K562 (cell line): ENCODE measurements at regions not wholly inside any gene's neighbourhood (a gene's known extent, or its start where the extent isn't known, plus 50 kb on each side); places are given as distances from the start of the nearest gene placed in this dataset.

Experiments used
- ATAC-seq: fragments of 200-7000 bp; cut with Tn5 transposase; 3 replicates; pipeline ENCODE4 v1.9.1; 2020; ENCODE audit warnings: moderate library complexity
- BruUV-seq: library from RNA; stranded (reverse); fragments of 400-500 nt; replicated peaks from 2 replicates; lab custom pipeline; 2021; lab: Mats Ljungman, UMichigan
- CTCF ChIA-PET: fragments of 300-600 bp; formaldehyde crosslinking; extraction: SDS; loops from one replicate; lab custom pipeline; 2021; ENCODE audit warnings: low intra/inter-chr PET ratio; lab: Yijun Ruan, JAX
- POLR2A ChIA-PET: fragments of 300-600, 350-650 bp; sonication (Branson Sonifier 250); formaldehyde crosslinking; extraction: SDS; loops from one replicate; lab custom pipeline; 2021; ENCODE audit warnings: antibody characterized with exemption, inconsistent platforms; lab: Yijun Ruan, JAX
- DNase-seq, 4 experiments: peaks; one replicate each; pipeline versions ENCODE4 v3.0.0 to v3.0.0-alpha.2; 2011 to 2018; ENCODE audit warnings: low spot score in 3 of 4, mixed read lengths in 3 of 4; ENCODE audit errors: extremely low read depth in 1 of 4
- FAIRE-seq: peaks from 2 replicates; lab custom pipeline; 2011; peaks lifted over from hg19 to GRCh38; lab: Jason Lieb, UNC
- H2AFZ ChIP-seq: 2 replicates; pipeline ENCODE4 v1.6.0; 2011; ENCODE audit warnings: low read depth, low read length, control low read depth, inconsistent platforms
- H3K27ac ChIP-seq: fragments of 200-600 bp; 3 replicates; pipeline ENCODE4 v1.8.0; 2011; ENCODE audit warnings: low read depth, mild to moderate bottlenecking, control low read depth, inconsistent platforms, low read length, moderate library complexity, mixed read lengths; ENCODE audit errors: extremely low read depth
- H3K27me3 ChIP-seq, 2 experiments: fragments of 300-600 bp in 1 of 2; 2 replicates in 1 of 2; 3 replicates in 1 of 2; pipeline versions ENCODE4 v1.6.0 to v1.8.0; 2011; ENCODE audit warnings: inconsistent platforms in 2 of 2, low read length in 2 of 2, mild to moderate bottlenecking in 1 of 2, mixed read lengths in 1 of 2, moderate library complexity in 1 of 2; ENCODE audit not compliant: control insufficient read depth in 2 of 2, insufficient read depth in 2 of 2
- H3K36me3 ChIP-seq: fragments of 300-600 bp; 3 replicates; pipeline ENCODE4 v1.8.0; 2011; ENCODE audit warnings: mild to moderate bottlenecking, low read length, inconsistent platforms; ENCODE audit not compliant: control insufficient read depth, insufficient read depth
- H3K4me1 ChIP-seq, 2 experiments: fragments of 200-600 bp in 1 of 2; replicated peaks in 1 of 2; 2 replicates in 1 of 2; 3 replicates in 1 of 2; pipeline versions ENCODE4 v1.5.1 to v1.8.0; 2011; ENCODE audit warnings: inconsistent platforms in 2 of 2, low read length in 2 of 2, mild to moderate bottlenecking in 1 of 2, mixed read lengths in 1 of 2, moderate library complexity in 1 of 2; ENCODE audit not compliant: control insufficient read depth in 2 of 2, insufficient read depth in 2 of 2
- H3K4me2 ChIP-seq: 2 replicates; pipeline ENCODE4 v1.6.1; 2011; ENCODE audit warnings: low read length, control low read depth, inconsistent platforms, mixed read lengths; ENCODE audit not compliant: insufficient read depth
- H3K4me3 ChIP-seq: fragments of 200-600 bp; sonication (generic), shearing (Covaris generic); 2 replicates; pipeline ENCODE4 v1.5.1; 2016; ENCODE audit warnings: control low read depth, inconsistent platforms
- H3K79me2 ChIP-seq: fragments of 200-600 bp; 3 replicates; pipeline ENCODE4 v1.8.0; 2011; ENCODE audit warnings: low read length, inconsistent platforms; ENCODE audit not compliant: control insufficient read depth, insufficient read depth
- H3K9ac ChIP-seq, 2 experiments: 2 replicates each; pipeline versions ENCODE4 v1.6.0 to v1.6.1; 2011; ENCODE audit warnings: low read depth in 2 of 2, low read length in 2 of 2, control low read depth in 1 of 2, inconsistent platforms in 1 of 2, mild to moderate bottlenecking in 1 of 2, mixed read lengths in 1 of 2; ENCODE audit not compliant: insufficient read depth in 1 of 2
- H3K9me1 ChIP-seq: one replicate; pipeline ENCODE4 v1.6.0; 2011; ENCODE audit warnings: inconsistent platforms, mild to moderate bottlenecking, low read length, moderate library complexity; ENCODE audit not compliant: control insufficient read depth, insufficient read depth
- H3K9me3 ChIP-seq: replicated peaks from 2 replicates; pipeline ENCODE4 v1.5.1; 2011; ENCODE audit warnings: low read depth, low read length, inconsistent platforms; ENCODE audit not compliant: control insufficient read depth, insufficient read depth
- H4K20me1 ChIP-seq: replicated peaks from 2 replicates; pipeline ENCODE4 v1.6.1; 2011; ENCODE audit warnings: low read length, inconsistent platforms, mixed read lengths; ENCODE audit not compliant: control insufficient read depth, insufficient read depth
- NFIC ChIP-seq: fragments of 450-650 bp; IDR thresholded peaks from 2 replicates; pipeline ENCODE4 v1.6.1; 2017; ENCODE audit warnings: mild to moderate bottlenecking, inconsistent platforms
- NFIX ChIP-seq: fragments of 250-450 bp; sonication (Bioruptor Pico); IDR thresholded peaks from 2 replicates; pipeline ENCODE4 v1.4.0; 2020; ENCODE audit warnings: low read depth, mild to moderate bottlenecking, moderate library complexity
- NFYB ChIP-seq: IDR thresholded peaks from 2 replicates; pipeline ENCODE4 v1.6.1; 2011; ENCODE audit warnings: mild to moderate bottlenecking, moderate library complexity; ENCODE audit not compliant: insufficient read length; ENCODE audit errors: extremely low read depth
- in situ Hi-C: fragments of 300-500 bp; cut with MboI; formaldehyde crosslinking; loops from 4 replicates; pipeline ENCODE4 v1.15.0; 2018; ENCODE audit warnings: inconsistent platforms, mixed read lengths
- intact Hi-C: fragments of 100-400 bp; cut with micrococcal nuclease; formaldehyde crosslinking; loops from 2 replicates; pipeline ENCODE4 v1.14.2; 2022
- TF ChIP-seq, protein P1 (sequence below): sonication (generic); formaldehyde crosslinking; IDR thresholded peaks from 2 replicates; pipeline ENCODE4 v1.8.1; 2023; ENCODE audit warnings: mild to moderate bottlenecking, missing genetic modification reagents

DNA sequence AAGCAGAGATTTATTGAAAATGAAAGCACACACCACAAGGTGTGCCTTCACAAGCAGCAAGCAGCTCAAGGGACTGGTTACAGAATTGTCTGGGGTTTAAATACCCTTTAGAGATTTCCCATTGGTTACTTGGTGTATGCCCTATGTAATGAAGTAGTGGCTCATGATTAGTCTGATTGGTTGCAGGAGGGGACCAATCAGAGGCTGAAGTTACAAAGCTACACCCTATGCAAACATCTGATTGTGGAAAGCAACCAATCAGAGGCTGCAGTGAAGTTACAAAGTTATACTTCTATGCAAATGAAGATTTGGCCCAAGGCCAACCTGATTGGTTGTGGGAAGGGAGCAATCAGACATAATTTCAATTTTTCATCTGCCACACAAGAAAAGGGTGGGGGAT lies 119.9 kb downstream of the C9orf152 start:
- Histone ChIP-seq H3K4me1 (no peaks in the 10 kb centered on the region), H3K27me3 (no peaks in the 10 kb centered on the region), H3K79me2 (no peaks in the 10 kb centered on the region), H4K20me1 (no peaks in the 10 kb centered on the region), H3K9me3 (no peaks in the 10 kb centered on the region), H3K9me1 (no peaks in the 10 kb centered on the region), H2AFZ (no peak overlapping the region), H3K36me3 (no peaks in the 10 kb centered on the region), H3K4me3 (no peak overlapping the region), H3K9ac (no peak overlapping the region), H3K27ac (no peak overlapping the region), H3K4me2 (no peak overlapping the region)
- FAIRE-seq (no peak), ATAC-seq (0 out of 3 replicates have a peak, but pooled peaks have one; percentile 32), DNase-seq (no peak)
- TF ChIP-seq NFIX (CRISPR knock-in tag) (0 out of 2 replicates have a peak, but pooled peaks have one; percentile 13), NFYB (peak; percentile 19), NFIC (peak; percentile 76)
- TF ChIP-seq, protein P1, sequence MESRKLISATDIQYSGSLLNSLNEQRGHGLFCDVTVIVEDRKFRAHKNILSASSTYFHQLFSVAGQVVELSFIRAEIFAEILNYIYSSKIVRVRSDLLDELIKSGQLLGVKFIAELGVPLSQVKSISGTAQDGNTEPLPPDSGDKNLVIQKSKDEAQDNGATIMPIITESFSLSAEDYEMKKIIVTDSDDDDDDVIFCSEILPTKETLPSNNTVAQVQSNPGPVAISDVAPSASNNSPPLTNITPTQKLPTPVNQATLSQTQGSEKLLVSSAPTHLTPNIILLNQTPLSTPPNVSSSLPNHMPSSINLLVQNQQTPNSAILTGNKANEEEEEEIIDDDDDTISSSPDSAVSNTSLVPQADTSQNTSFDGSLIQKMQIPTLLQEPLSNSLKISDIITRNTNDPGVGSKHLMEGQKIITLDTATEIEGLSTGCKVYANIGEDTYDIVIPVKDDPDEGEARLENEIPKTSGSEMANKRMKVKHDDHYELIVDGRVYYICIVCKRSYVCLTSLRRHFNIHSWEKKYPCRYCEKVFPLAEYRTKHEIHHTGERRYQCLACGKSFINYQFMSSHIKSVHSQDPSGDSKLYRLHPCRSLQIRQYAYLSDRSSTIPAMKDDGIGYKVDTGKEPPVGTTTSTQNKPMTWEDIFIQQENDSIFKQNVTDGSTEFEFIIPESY (CRISPR knock-in tag), result no peak
- BruUV-seq, result no TSS peak
- intact Hi-C loops (no loop called here), in situ Hi-C loops (no loop called here)
- CTCF ChIA-PET, result no interaction called here
- POLR2A ChIA-PET, result interaction anchor here (0.5 to 0.8 kb wide), 2 partner anchors 10 to 159 kb away, joined by 3 to 4 read pairs; no protein-coding TSS in a partner anchor
